ENCODE measurements at regions not wholly inside any gene's neighbourhood (a gene's known extent, or its start where the extent isn't known, plus 50 kb on each side); places are given as distances from the start of the nearest gene placed in this dataset.

- 93% methylated on average over 5 of the region's 5 CpGs for WGBS
- H3K36me3 ChIP-seq (ENCODE audit: control insufficient read depth in 2 of 2, insufficient read depth in 2 of 2, low read length in 1 of 2), result no peaks in the 10 kb centered on the region
Observed at GRCh38 chr9:107925749-107926297, 436.3 kb upstream of the KLF4 start.

GRCh38 chr9:107922260-107922659 is 432.7 kb upstream of the KLF4 start:
- H3K27ac ChIP-seq (ENCODE audit: low read depth in 1 of 2, low read length in 1 of 2), result no peak overlapping the region
- no peaks in the 10 kb centered on the region for H3K4me1 ChIP-seq (ENCODE audit: control insufficient read depth in 2 of 2, insufficient read depth in 2 of 2, low read length in 2 of 2)
- no peak for DNase-seq (ENCODE audit: low read depth in 6 of 9, low spot score in 9 of 9)
- H3K27me3 ChIP-seq (ENCODE audit: control insufficient read depth in 2 of 2, insufficient read depth in 1 of 2, low read length in 1 of 2), result no peaks in the 10 kb centered on the region
- no peak overlapping the region for H3K4me3 ChIP-seq (ENCODE audit: low read length in 2 of 2)
- no peaks in the 10 kb centered on the region for H3K36me3 ChIP-seq (ENCODE audit: control insufficient read depth in 2 of 2, insufficient read depth in 2 of 2, low read length in 1 of 2)
- WGBS, result 95% methylated on average over 1 of the region's 1 CpG
- no peaks in the 10 kb centered on the region for H3K9me3 ChIP-seq (ENCODE audit: control insufficient read depth in 2 of 2, insufficient read depth in 1 of 2, low read length in 1 of 2)

More at GRCh38 chr9:107925749-107926297, 436.3 kb upstream of the KLF4 start:
- no peaks in the 10 kb centered on the region for H3K9me3 ChIP-seq (ENCODE audit: control insufficient read depth in 2 of 2, insufficient read depth in 1 of 2, low read length in 1 of 2)
- no peak overlapping the region for H3K4me3 ChIP-seq (ENCODE audit: low read length in 2 of 2)
- H3K27ac ChIP-seq (ENCODE audit: low read depth in 1 of 2, low read length in 1 of 2), result no peak overlapping the region
- H3K4me1 ChIP-seq (ENCODE audit: control insufficient read depth in 2 of 2, insufficient read depth in 2 of 2, low read length in 2 of 2), result no peaks in the 10 kb centered on the region
- DNase-seq (ENCODE audit: low read depth in 6 of 9, low spot score in 9 of 9), result no peak
- H3K27me3 ChIP-seq (ENCODE audit: control insufficient read depth in 2 of 2, insufficient read depth in 1 of 2, low read length in 1 of 2), result no peaks in the 10 kb centered on the region

- H3K4me1 ChIP-seq (ENCODE audit: control insufficient read depth in 2 of 2, insufficient read depth in 2 of 2, low read length in 2 of 2), result no peaks in the 10 kb centered on the region
- H3K36me3 ChIP-seq (ENCODE audit: control insufficient read depth in 2 of 2, insufficient read depth in 2 of 2, low read length in 1 of 2), result no peaks in the 10 kb centered on the region
- no peaks in the 10 kb centered on the region for H3K9me3 ChIP-seq (ENCODE audit: control insufficient read depth in 2 of 2, insufficient read depth in 1 of 2, low read length in 1 of 2)
- H3K4me3 ChIP-seq (ENCODE audit: low read length in 2 of 2), result no peak overlapping the region
- 93% methylated on average over 6 of the region's 6 CpGs for WGBS
- no peak for DNase-seq (ENCODE audit: low read depth in 6 of 9, low spot score in 9 of 9)
- H3K27ac ChIP-seq (ENCODE audit: low read depth in 1 of 2, low read length in 1 of 2), result no peak overlapping the region
- H3K27me3 ChIP-seq (ENCODE audit: control insufficient read depth in 2 of 2, insufficient read depth in 1 of 2, low read length in 1 of 2), result no peaks in the 10 kb centered on the region
Observed at GRCh38 chr9:107919263-107919662, 429.7 kb upstream of the KLF4 start.

- DNase-seq (ENCODE audit: low read depth in 6 of 9, low spot score in 9 of 9), result no peak
- Histone ChIP-seq H3K36me3 (ENCODE audit: control insufficient read depth in 2 of 2, insufficient read depth in 2 of 2, low read length in 1 of 2) (no peaks in the 10 kb centered on the region), H3K4me1 (ENCODE audit: control insufficient read depth in 2 of 2, insufficient read depth in 2 of 2, low read length in 2 of 2) (no peaks in the 10 kb centered on the region), H3K27ac (ENCODE audit: low read depth in 1 of 2, low read length in 1 of 2) (no peak overlapping the region), H3K27me3 (ENCODE audit: control insufficient read depth in 2 of 2, insufficient read depth in 1 of 2, low read length in 1 of 2) (no peaks in the 10 kb centered on the region), H3K4me3 (ENCODE audit: low read length in 2 of 2) (no peak overlapping the region), H3K9me3 (ENCODE audit: control insufficient read depth in 2 of 2, insufficient read depth in 1 of 2, low read length in 1 of 2) (no peaks in the 10 kb centered on the region)
- WGBS, result 85% methylated on average over 11 of the region's 11 CpGs
Observed at GRCh38 chr9:107918749-107919148, 429.2 kb upstream of the KLF4 start.

GRCh38 chr9:107914151-107914550 is 424.6 kb upstream of the KLF4 start:
- H3K27ac ChIP-seq (ENCODE audit: low read depth in 1 of 2, low read length in 1 of 2), result no peak overlapping the region
- 89% methylated on average over 1 of the region's 1 CpG for WGBS
- no peak overlapping the region for H3K4me3 ChIP-seq (ENCODE audit: low read length in 2 of 2)
- no peaks in the 10 kb centered on the region for H3K27me3 ChIP-seq (ENCODE audit: control insufficient read depth in 2 of 2, insufficient read depth in 1 of 2, low read length in 1 of 2)
- H3K9me3 ChIP-seq (ENCODE audit: control insufficient read depth in 2 of 2, insufficient read depth in 1 of 2, low read length in 1 of 2), result no peaks in the 10 kb centered on the region
- DNase-seq (ENCODE audit: low read depth in 6 of 9, low spot score in 9 of 9), result no peak
- H3K4me1 ChIP-seq (ENCODE audit: control insufficient read depth in 2 of 2, insufficient read depth in 2 of 2, low read length in 2 of 2), result no peaks in the 10 kb centered on the region
- H3K36me3 ChIP-seq (ENCODE audit: control insufficient read depth in 2 of 2, insufficient read depth in 2 of 2, low read length in 1 of 2), result no peaks in the 10 kb centered on the region

- no peaks in the 10 kb centered on the region for H3K36me3 ChIP-seq (ENCODE audit: control insufficient read depth in 2 of 2, insufficient read depth in 2 of 2, low read length in 1 of 2)
- no peaks in the 10 kb centered on the region for H3K4me1 ChIP-seq (ENCODE audit: control insufficient read depth in 2 of 2, insufficient read depth in 2 of 2, low read length in 2 of 2)
- no peak overlapping the region for H3K4me3 ChIP-seq (ENCODE audit: low read length in 2 of 2)
- no peaks in the 10 kb centered on the region for H3K27me3 ChIP-seq (ENCODE audit: control insufficient read depth in 2 of 2, insufficient read depth in 1 of 2, low read length in 1 of 2)
- no peaks in the 10 kb centered on the region for H3K9me3 ChIP-seq (ENCODE audit: control insufficient read depth in 2 of 2, insufficient read depth in 1 of 2, low read length in 1 of 2)
- no peak for DNase-seq (ENCODE audit: low read depth in 6 of 9, low spot score in 9 of 9)
- WGBS, result 46% methylated on average over 1 of the region's 1 CpG
- H3K27ac ChIP-seq (ENCODE audit: low read depth in 1 of 2, low read length in 1 of 2), result no peak overlapping the region
Observed at GRCh38 chr9:107907715-107908114, 418.1 kb upstream of the KLF4 start.

- no peak overlapping the region for H3K27ac ChIP-seq (ENCODE audit: low read depth in 1 of 2, low read length in 1 of 2)
- H3K4me3 ChIP-seq (ENCODE audit: low read length in 2 of 2), result no peak overlapping the region
- H3K4me1 ChIP-seq (ENCODE audit: control insufficient read depth in 2 of 2, insufficient read depth in 2 of 2, low read length in 2 of 2), result no peaks in the 10 kb centered on the region
- no peak for DNase-seq (ENCODE audit: low read depth in 6 of 9, low spot score in 9 of 9)
- no peaks in the 10 kb centered on the region for H3K36me3 ChIP-seq (ENCODE audit: control insufficient read depth in 2 of 2, insufficient read depth in 2 of 2, low read length in 1 of 2)
- no peaks in the 10 kb centered on the region for H3K27me3 ChIP-seq (ENCODE audit: control insufficient read depth in 2 of 2, insufficient read depth in 1 of 2, low read length in 1 of 2)
- WGBS, result 92% methylated on average over 3 of the region's 3 CpGs
- no peaks in the 10 kb centered on the region for H3K9me3 ChIP-seq (ENCODE audit: control insufficient read depth in 2 of 2, insufficient read depth in 1 of 2, low read length in 1 of 2)
Observed at GRCh38 chr9:107907255-107907654, 417.7 kb upstream of the KLF4 start.

- H3K4me1 ChIP-seq (ENCODE audit: control insufficient read depth in 2 of 2, insufficient read depth in 2 of 2, low read length in 2 of 2), result no peaks in the 10 kb centered on the region
- 92% methylated on average over 1 of the region's 1 CpG for WGBS
Observed at GRCh38 chr9:107906074-107906473, 416.5 kb upstream of the KLF4 start.

GRCh38 chr9:107905308-107906020 is 415.9 kb upstream of the KLF4 start:
- no peak for DNase-seq (ENCODE audit: low read depth in 6 of 9, low spot score in 9 of 9)
- Histone ChIP-seq H3K4me1 (ENCODE audit: control insufficient read depth in 2 of 2, insufficient read depth in 2 of 2, low read length in 2 of 2) (no peaks in the 10 kb centered on the region), H3K4me3 (ENCODE audit: low read length in 2 of 2) (no peak overlapping the region), H3K36me3 (ENCODE audit: control insufficient read depth in 2 of 2, insufficient read depth in 2 of 2, low read length in 1 of 2) (no peaks in the 10 kb centered on the region), H3K27ac (ENCODE audit: low read depth in 1 of 2, low read length in 1 of 2) (no peak overlapping the region), H3K9me3 (ENCODE audit: control insufficient read depth in 2 of 2, insufficient read depth in 1 of 2, low read length in 1 of 2) (no peaks in the 10 kb centered on the region), H3K27me3 (ENCODE audit: control insufficient read depth in 2 of 2, insufficient read depth in 1 of 2, low read length in 1 of 2) (no peaks in the 10 kb centered on the region)
- WGBS, result 84% methylated on average over 2 of the region's 2 CpGs

More at GRCh38 chr9:107906074-107906473, 416.5 kb upstream of the KLF4 start:
- no peaks in the 10 kb centered on the region for H3K36me3 ChIP-seq (ENCODE audit: control insufficient read depth in 2 of 2, insufficient read depth in 2 of 2, low read length in 1 of 2)
- no peaks in the 10 kb centered on the region for H3K27me3 ChIP-seq (ENCODE audit: control insufficient read depth in 2 of 2, insufficient read depth in 1 of 2, low read length in 1 of 2)
- no peak for DNase-seq (ENCODE audit: low read depth in 6 of 9, low spot score in 9 of 9)
- H3K9me3 ChIP-seq (ENCODE audit: control insufficient read depth in 2 of 2, insufficient read depth in 1 of 2, low read length in 1 of 2), result no peaks in the 10 kb centered on the region
- no peak overlapping the region for H3K27ac ChIP-seq (ENCODE audit: low read depth in 1 of 2, low read length in 1 of 2)
- H3K4me3 ChIP-seq (ENCODE audit: low read length in 2 of 2), result no peak overlapping the region
